NCI-H524 treated with DMSO at 0.1 percent for 48 hours (cell line): ENCODE measurements at regions not wholly inside any gene's neighbourhood (a gene's known extent, or its start where the extent isn't known, plus 50 kb on each side); places are given as distances from the start of the nearest gene placed in this dataset.
A peak's percentile ranks its signal among the peaks of the same experiment; 100 is the strongest.
"Not testable (repeated sequence)": the region's sequence is repeated elsewhere in the genome, so short reads cannot be mapped to it uniquely, and the experiment has no call there.

ENCODE experiments used
- DNase-seq: peaks from one replicate; lab custom pipeline; 2025; lab: John Stamatoyannopoulos, UW

DNA sequence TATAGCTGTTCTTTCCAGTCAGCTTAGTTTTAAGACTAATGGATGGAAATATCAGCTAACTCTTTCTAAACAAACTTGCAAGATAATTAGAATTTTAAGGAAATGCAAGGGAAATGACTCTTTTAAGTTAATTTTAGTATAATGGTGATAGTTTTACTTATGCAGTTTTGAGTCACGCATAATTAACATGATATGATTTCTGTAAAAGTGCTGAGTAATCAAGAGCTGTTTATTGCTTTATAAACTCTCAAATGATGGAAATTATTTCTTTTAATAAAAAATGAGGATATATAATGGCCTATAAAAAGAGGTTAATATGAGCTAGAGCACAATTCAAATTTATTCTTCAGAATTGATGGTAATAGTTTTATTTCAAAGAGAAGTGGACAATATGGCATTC, 385.9 kb downstream of the GLUD2 start:
- DNase-seq = no peak

DNA sequence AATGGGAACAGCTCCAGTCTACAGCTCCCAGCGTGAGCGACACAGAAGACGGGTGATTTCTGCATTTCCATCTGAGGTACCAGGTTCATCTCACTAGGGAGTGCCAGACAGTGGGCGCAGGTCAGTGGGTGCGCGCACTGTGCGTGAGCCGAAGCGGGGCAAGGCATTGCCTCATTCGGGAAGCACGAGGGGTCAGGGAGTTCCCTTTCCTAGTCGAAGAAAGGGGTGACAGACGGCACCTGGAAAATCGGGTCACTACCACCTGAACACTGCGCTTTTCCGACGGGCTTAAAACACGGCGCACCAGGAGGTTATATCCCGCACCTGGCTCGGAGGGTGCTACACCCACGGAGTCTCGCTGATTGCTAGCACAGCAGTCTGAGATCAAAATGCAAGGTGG, 390.3 kb downstream of the GLUD2 start:
- not testable (repeated sequence) for DNase-seq

DNA sequence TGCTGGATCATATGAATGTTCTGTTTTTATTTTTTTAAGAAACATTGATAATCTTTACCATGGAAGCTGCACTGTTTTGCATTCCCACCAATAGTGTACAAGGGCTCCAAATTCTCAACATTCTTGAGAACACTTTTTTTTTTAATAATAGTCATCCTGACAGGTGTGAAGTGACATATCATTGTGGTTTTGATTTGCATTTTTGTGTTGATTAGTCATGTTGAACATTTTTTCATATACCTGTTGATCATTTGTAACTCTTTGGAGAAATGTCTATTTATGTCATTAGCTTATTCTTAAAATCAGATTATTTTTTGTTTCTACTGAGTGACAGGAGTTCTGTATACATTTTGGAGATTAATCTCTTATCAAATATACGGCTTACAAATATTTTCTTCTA, 408.5 kb downstream of the GLUD2 start:
- no peak for DNase-seq

DNA sequence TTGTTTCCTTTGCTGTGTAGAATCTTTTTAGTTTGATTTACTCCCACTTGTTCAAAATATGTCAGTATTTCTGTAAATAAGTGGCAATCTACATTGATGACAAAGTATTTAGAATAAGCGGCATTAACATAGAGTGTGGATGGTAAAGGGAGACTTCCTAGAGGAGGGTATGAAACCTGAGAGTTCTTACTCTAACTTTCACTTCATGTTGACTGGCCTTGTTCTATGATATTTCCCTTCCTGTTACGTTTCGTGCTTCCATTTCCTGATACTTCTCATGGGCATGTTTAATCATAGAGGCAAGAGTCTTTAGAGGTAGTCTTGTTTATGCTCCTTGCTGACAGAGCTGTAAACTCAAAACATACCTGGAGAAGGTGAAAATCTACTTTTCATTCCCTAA, 408.9 kb downstream of the GLUD2 start:
- no peak for DNase-seq

DNA sequence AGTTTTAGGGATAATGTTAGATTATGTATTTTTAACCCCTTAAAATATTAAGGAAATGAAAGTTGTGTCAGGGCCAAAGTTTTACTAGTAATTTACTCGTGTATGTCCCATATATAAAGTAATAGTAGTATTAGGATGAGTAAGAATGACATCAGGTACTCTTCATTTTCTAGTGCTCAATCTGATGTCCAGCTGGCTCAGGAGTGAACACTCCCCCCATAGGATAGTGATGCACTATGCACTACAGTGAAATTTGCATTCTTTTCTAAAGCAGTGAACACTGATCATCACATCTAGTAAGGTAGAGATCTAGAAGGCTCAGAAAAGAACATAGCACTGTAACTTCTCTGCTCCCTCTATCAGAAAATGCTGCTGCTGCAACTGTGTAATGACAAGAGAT, 409.7 kb downstream of the GLUD2 start:
- no peak for DNase-seq

DNA sequence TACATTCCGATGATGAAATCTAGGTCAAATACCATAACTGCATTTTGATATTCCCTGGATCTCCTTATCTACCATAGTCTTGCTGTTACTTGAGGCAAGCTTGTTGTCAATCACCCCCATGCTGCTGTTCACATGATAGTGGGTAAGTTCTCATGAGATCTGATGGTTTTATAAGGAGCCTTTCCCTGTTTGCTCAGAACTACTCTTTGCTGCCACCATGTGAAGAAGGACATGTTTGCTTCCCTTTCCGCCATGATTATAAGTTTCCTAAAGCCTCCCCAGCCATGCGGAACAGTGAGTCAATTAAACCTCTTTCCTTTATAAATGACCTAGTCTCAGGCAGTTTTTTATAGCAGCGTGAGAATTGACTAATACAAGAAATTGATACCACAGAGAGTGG, 432.0 kb downstream of the GLUD2 start:
- DNase-seq = peak; percentile 16

DNA sequence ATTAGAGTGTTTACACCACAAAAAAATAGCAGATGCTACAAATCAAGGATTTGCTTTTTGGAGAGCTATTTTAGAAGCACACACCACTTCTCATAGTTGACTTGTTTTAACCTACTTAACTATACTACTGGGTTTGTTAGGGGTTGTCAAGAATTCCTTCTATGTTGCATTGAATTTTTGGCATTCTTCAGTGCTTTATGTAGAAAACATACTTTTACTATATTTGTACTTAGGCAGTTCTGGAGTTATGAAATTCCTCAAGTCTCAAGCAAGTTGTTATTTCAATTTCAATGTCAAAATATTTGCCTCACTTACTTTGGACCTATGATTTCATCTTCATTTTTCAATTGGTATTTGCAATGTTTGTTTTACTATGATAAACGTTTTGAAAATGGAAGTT, 449.6 kb downstream of the GLUD2 start:
- no peak for DNase-seq

DNA sequence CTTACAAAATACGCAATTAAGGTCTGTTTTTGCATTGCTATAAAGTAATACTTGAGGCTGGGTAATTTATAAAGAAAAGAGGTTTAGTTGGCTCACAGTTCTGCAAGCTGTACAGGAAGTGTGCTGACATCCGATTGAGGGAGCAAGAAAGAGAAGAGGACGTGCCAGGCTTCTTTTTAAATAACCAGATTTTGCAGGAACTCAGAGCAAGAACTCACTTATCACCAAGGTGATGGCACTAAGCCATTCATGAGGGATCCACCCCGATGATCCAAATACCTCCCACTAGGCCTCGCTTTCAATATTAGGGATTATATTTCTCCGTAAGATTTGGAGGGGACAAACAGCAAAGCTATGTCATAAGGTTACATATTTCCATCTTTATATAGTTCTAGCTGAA, 456.7 kb downstream of the GLUD2 start:
- DNase-seq = no peak

DNA sequence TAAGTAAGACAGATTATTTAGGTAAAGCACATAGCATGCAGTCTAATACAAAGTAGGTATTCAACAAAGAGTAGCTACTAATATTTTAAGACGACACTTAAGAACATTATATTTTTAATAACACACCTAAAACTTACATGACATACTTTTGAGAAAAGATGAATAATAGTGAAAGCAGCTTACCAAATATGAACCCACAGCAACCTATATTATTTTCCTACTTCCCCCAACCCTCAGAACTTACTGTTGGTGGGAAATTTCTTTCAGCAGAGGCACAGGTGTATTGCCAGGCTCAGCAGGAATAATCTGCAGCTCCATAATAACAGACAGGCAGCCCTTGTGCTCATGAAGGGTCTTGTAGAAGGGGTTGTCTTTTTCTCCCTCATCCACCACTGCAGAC, 498.9 kb downstream of the GLUD2 start:
- DNase-seq = no peak

DNA sequence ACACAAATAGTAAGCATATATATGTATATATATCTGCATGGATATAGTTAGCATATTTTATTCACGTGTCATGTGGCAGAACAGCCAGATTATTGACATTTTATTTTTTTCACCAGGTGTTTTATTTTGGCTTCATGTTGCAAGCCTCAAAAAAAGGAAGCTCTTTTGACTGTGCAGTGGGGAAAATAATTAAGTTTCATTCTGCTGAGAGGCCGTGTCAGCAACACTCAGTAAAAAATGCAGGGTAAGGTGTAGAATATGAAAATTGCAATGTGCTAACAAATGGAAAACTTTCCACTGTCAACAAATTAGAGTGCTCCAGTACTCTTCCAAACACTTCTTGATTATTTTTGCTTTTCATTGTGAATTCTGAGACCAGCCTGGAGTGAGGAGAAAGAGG, 511.5 kb downstream of the GLUD2 start:
- DNase-seq = no peak

DNA sequence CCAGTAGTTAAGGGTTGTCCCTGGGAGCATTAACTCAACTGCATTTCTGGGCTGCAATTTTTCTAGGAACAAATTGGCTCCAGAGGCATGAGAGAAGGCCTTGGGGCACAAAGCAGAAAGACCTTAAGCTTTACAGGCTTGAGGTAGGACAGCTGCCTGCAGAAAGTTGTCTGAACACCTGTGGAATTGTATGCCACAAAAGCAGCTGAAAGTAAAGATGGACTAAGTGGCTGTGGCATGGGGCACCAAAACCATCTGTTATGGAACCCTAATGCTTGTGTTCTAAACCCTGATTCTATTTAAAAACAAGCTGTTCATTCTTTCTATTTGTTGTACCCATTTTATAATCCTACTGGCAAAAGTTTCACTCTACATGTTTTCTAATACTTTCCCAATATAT, 515.2 kb downstream of the GLUD2 start:
- DNase-seq = no peak

DNA sequence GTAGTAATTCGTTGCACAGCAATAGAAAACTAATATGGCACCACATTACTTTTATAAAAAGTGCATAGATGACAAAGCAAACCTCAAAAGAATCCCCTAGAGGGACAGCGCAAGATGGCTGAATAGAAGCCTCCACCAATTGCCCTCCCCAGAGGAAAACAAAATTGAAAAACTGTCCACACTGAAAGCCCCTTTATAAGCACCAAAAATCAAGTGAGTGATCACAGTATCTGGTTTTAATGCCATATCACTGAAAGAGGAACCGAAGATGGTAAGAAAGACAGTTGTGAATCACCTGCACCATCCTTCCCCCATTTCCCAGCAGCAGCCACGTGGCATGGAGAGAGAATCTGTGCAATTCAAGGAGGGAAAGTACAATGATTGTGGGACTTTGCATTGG, 522.2 kb downstream of the GLUD2 start:
- DNase-seq = no peak

DNA sequence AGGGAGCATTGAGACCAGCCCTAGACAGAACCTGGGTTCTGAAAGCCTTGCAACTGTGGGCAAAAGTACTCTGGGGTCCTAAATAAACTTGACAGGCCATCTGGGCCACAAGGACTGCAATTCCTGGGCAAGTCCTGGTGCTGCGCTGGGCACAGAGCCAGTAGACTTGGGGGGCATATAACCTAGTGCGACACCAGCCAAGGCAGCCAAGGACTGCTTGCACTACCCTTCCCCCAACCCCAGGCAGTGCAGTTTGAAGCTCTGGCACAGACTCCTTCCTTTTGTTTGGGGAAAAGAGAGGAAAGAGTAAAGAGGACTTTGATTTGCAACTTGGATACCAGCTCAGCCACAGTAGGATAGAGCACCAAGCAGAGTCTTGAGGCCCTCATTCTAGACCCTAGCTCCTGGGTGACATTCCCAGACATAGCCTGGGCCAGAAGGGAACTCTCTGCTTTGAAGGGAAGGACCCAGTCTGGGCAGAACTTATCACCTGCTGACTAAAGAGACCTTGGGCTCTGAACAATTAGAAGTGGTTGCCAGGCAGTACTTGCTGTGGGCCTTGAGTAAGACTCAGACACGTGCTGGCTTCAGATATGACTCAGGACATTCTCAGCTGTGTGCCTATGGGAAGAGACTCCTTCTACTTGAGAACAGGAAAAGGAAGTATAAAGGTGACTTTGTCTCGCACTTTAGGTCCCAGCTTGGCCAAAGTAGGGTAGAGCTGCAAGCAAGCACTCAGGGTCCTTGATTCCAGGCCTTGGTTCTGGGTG, 522.8 kb downstream of the GLUD2 start:
- no peak for DNase-seq

DNA sequence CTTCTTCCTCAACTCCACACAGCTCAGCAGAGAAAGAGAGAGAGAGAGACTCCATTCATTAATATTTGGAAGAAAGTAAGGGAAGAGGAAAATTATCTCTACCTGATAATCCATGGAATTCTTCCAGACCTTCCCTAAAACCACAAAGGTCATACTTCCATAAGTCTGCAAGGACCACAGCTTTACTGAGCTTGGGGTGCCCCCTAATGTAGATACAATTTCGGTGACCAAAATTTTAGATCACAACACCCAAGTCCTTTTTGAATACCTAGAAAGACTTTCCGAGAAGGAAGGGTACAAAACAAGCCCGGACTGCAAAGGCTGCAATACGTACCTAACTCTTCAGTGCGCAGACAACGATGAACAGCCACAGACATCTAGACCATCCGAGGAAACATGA, 523.9 kb downstream of the GLUD2 start:
- no peak for DNase-seq

DNA sequence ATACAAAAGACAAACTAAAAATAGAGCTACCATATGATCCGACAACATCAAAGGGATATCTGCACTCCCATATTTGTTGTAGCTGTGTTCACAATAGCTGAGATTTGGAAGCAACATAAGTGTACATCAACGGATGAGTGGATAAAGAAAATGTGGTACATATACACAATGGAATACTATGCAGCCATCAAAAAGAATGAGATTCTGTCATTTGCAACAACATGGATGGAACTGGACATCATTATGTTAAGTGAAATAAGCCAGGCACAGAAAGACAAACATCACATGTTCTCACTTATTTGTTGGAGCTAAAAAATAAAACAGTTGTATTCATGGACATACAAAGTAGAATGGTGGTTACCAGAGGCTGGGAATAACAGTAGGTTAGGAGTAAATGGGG, 527.0 kb downstream of the GLUD2 start:
- not testable (repeated sequence) for DNase-seq

DNA sequence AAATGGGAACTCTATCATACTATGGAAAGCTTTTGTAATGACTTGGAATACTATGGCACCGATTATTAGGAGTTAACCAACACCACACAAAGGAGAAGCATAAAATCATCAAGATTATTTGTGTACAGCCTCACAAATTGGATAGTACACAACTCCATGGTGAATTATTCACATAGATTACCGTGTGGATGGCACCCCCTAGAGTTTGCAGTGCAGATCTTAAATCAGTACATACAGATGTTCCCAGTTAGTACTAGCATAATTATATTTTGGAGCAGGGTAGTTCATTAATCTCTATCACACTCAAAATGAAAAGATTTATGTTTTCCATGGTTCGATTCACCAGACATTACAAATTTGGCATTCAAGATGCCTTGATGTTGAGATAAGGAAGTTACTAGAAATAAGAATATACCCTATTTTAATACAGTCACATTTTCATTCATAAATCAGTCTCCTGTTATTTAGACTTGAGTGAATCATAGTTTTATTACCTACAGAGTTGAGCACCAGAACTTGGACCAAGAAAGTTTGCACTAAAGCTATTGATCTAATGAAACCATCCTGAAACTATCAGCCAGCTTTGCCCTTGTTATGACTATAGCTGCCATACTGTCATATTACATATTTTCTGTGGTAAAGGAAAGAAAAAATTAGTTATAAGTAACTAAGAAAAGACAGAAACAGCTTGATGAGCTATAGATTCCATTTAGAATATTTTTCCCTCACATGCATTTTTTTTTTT, 531.8 kb downstream of the GLUD2 start:
- no peak for DNase-seq

DNA sequence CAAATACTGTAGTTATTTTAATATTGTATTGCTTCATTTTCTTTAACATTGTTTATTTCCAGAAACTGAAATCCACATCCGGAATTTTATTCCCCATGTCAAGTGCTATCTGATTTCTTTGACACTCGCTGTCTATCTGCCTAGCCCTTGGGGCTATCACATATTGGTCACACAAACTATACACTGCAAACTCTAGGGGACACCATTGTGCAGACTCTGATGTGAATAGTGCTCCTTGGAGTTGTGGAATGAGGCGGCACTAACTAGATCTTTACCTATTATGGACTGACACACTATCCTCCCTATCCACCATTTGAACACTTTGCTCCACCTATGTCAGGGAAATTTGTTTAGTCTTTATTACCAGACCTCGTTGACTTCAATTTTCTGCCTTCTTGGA, 534.5 kb downstream of the GLUD2 start:
- no peak for DNase-seq

DNA sequence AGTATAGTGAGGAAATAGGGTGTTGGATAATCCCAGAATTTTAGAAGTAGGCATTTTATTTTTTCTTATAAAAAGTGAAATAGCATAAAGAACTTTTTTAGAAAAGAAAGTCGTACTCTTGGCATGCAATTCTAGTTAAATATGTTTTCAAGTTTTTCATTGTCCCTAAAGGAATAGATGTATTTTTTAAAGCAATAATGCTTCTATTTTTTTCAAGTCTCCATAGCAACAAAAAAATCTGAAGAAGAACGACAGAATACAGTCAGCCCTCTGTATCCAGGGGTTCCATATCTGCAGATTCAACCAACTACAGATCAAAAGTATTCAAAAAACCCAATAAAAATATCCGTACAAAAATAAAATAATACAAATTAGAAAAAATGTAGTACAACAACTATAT, 538.2 kb downstream of the GLUD2 start:
- DNase-seq = no peak

DNA sequence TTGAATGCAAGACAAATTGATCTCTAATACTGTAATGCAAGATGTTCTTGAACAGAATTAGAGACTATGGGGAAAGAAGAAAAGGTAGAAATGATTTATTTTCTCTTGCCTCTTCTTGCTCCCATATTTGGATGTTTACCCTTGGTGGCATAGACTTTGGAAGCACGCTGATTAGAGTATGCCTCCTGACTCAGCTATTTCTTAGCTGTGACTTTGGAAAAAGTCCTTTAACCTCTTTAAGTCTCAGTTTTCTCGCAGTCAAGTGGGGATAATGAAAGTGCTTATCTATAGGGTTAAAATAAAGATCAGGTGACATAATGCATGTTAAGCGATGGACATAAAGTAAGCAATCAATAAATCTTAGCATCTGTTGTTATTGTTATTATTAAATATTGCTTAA, 545.5 kb downstream of the GLUD2 start:
- DNase-seq = no peak

DNA sequence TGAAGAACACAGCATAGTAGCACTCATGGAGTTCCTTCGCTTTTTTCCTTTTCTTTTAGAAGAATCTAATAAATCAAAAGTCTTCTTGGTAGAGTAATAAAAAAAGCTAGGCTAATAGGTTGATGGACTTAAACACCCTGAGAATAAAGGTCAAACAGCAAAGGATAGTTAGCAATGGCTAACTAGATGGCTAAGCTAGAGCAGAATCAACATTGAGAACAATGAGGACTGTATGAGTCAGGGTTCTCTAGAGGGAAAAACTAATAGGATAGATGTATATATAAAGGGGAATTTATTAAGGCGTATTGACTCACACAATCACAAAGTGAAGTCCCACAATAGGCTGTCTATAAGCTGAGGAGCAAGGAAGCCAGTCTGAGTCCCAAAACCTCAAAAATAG, 550.9 kb downstream of the GLUD2 start:
- no peak for DNase-seq

DNA sequence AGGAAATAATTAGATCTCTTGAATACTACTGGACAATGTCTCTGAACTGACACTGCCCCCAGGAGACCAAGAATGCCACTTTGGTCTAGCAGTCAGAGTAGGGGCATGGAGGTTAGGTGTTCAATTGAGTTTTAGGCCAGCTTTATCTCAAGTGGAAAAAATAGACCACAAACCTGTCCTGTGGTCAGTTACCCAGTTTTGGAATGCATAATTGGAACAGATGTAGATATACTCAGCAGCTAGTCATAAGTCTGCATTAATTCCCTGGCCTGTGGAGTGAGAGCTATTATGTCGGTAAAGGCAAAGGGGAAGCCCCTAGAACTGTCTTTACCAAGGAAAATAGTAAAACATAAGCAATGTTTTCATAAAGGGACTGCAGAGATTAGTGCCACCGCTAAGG, 587.7 kb downstream of the GLUD2 start:
- no peak for DNase-seq

DNA sequence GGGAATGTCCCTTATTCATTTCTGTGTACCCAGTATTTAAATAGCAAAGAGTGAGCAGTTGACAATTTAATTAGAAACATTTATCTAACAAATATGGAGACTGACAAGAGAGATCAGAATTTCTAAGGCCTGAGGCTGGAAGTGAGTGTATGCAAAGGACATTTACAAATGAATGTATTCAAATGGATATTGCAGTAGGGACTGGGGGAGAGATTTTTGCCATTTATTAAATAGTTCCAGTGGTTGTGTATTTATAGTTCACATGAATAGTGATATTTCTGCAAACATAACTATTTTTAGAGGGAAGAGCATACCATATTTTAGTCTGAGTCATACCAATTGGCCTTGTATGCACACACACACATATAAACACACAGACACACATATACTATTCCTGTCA, 592.4 kb downstream of the GLUD2 start:
- DNase-seq = no peak

DNA sequence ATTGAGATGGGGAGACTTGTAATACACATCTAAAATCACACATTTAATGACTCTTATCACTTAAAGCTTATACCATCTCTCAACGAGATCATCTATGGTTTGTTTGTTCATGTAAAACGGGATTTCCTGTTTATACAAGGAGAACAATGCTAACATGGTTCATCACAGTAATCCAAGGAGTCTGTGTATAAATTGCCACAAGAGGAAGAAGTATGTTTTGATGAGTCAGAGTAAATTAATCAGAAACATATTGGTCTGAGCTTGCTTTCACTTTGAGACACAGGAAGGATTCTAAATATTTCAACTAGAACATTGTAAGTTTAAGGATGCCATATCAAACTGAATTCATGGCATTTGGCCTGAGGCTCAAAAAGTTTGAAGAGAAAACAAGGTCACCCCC, 594.1 kb downstream of the GLUD2 start:
- no peak for DNase-seq

DNA sequence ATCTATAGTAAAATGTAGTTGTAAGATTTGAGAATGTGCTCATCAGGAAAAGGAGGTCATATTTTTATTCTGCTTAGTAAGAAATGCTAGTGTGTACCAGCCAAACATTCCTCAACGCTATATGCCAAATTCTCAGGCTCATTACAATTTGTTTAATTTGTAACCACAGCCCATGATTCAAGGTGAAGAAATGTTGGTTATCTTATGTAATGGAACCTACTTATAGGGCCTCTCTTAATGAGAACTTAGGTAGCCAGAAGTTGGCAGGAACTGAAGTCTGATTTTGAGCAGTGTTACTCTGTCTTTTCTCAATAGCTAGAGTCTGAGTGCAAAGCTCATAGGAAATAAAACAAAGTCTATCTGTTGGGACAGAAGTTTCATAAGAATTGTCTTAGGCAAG, 595.0 kb downstream of the GLUD2 start:
- no peak for DNase-seq
